Uterus (tissue), 3 donors: ENCODE measurements at regions not wholly inside any gene's neighbourhood (a gene's known extent, or its start where the extent isn't known, plus 50 kb on each side); places are given as distances from the start of the nearest gene placed in this dataset.

Source experiments
- DNase-seq, 2 donors: peaks; one replicate each; pipeline ENCODE4 v3.0.0-alpha.2; 2019 to 2020
- H3K27ac ChIP-seq, 2 donors: fragments of 200-600 bp; sonication (generic); 1 replicate in 1 of 2; 2 replicates in 1 of 2; pipeline ENCODE4 v1.5.1; 2016 to 2018
- H3K27me3 ChIP-seq, 2 donors: fragments of 200-600 bp; sonication (generic); one replicate each; pipeline ENCODE4 v1.5.1; 2018 to 2019; ENCODE audit warnings: control low read depth in 1 of 2
- H3K36me3 ChIP-seq, 2 donors: fragments of 200-600 bp; sonication (generic); one replicate each; pipeline ENCODE4 v1.5.1; 2019; ENCODE audit warnings: control low read depth in 1 of 2
- H3K4me1 ChIP-seq, 2 donors: fragments of 200-600 bp; sonication (generic); one replicate each; pipeline ENCODE4 v1.5.1; 2018 to 2019; ENCODE audit warnings: control low read depth in 1 of 2
- H3K4me3 ChIP-seq, 2 donors: fragments of 200-600 bp; sonication (generic); 1 replicate in 1 of 2; 2 replicates in 1 of 2; pipeline ENCODE4 v1.5.1; 2018 to 2019; ENCODE audit warnings: mild to moderate bottlenecking in 1 of 2
- H3K9me3 ChIP-seq, 2 donors: fragments of 200-600 bp; sonication (generic); one replicate each; pipeline ENCODE4 v1.5.1; 2019; ENCODE audit warnings: control low read depth in 1 of 2
- POLR2A ChIP-seq, 2 donors: fragments of 450-650 bp; IDR thresholded peaks; one replicate each; pipeline ENCODE4 v1.6.1; 2016; ENCODE audit warnings: antibody characterized with exemption in 2 of 2, mild to moderate bottlenecking in 1 of 2, moderate library complexity in 1 of 2
- intact Hi-C: fragments of 100-400 bp; cut with DNase I; formaldehyde crosslinking; loops from one replicate; pipeline ENCODE4 v1.15.1; 2023; ENCODE audit warnings: low total_unique reads
- TF ChIP-seq, protein P1 (sequence below), 4 experiments: fragments of 200-600 bp in 2 of 4; fragments of 450-650 bp in 2 of 4; sonication (generic) in 2 of 4; IDR thresholded peaks; one replicate each; pipeline ENCODE4 v1.5.1; 2016 to 2019; ENCODE audit warnings: antibody characterized with exemption in 4 of 4, mild to moderate bottlenecking in 2 of 4, moderate library complexity in 1 of 4
- donor health status: DM: yes; HTN: yes; CAD: no.

- Histone ChIP-seq H3K36me3 (no peaks in the 10 kb centered on the region), H3K9me3 (no peaks in the 10 kb centered on the region), H3K4me1 (no peaks in the 10 kb centered on the region), H3K4me3 (no peak overlapping the region), H3K27ac (no peak overlapping the region), H3K27me3 (no peaks in the 10 kb centered on the region)
- intact Hi-C loops, result loop anchor here (10.0 kb wide), 1 partner anchor 424 kb away; no protein-coding TSS in a partner anchor
- no peak for TF ChIP-seq POLR2A (IDR thresholded peaks at IDR 0.05)
- TF ChIP-seq, protein P1, sequence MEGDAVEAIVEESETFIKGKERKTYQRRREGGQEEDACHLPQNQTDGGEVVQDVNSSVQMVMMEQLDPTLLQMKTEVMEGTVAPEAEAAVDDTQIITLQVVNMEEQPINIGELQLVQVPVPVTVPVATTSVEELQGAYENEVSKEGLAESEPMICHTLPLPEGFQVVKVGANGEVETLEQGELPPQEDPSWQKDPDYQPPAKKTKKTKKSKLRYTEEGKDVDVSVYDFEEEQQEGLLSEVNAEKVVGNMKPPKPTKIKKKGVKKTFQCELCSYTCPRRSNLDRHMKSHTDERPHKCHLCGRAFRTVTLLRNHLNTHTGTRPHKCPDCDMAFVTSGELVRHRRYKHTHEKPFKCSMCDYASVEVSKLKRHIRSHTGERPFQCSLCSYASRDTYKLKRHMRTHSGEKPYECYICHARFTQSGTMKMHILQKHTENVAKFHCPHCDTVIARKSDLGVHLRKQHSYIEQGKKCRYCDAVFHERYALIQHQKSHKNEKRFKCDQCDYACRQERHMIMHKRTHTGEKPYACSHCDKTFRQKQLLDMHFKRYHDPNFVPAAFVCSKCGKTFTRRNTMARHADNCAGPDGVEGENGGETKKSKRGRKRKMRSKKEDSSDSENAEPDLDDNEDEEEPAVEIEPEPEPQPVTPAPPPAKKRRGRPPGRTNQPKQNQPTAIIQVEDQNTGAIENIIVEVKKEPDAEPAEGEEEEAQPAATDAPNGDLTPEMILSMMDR (IDR thresholded peaks at IDR 0.05), result no peak
- DNase-seq, result no peak
Observed at GRCh38 chr6:34618430-34619182, 62.5 kb upstream of the SPDEF start.

DNA sequence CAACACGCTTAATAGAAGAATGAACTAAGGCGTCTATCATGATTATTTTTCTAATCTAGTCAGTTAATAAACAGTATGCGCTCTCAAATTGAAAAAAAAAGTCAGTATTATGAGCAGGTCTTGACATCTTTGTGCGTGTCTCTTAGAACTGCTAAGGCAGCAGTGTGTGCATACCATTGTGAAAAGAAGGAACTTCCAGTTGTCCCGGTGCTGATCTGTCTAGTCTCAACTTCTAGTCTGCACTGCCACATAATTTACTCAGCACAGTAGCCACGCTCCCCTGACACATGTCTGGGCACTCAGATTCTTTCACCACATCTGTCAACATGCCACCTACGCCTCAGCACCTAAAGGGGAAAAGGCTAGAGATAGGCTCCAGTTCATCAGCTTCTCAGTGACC is 61.1 kb upstream of the SPDEF start:
- H3K4me1 ChIP-seq, result no peaks in the 10 kb centered on the region
- H3K27me3 ChIP-seq, result no peaks in the 10 kb centered on the region
- no peak overlapping the region for H3K27ac ChIP-seq
- no peaks in the 10 kb centered on the region for H3K9me3 ChIP-seq
- intact Hi-C loops, result loop anchor here (10.0 kb wide), 1 partner anchor 422 kb away; no protein-coding TSS in a partner anchor
- H3K36me3 ChIP-seq, result no peaks in the 10 kb centered on the region
- no peak overlapping the region for H3K4me3 ChIP-seq
- no peak for DNase-seq
- no peak for TF ChIP-seq POLR2A (IDR thresholded peaks at IDR 0.05)
- TF ChIP-seq, protein P1 (IDR thresholded peaks at IDR 0.05), result no peak

DNA sequence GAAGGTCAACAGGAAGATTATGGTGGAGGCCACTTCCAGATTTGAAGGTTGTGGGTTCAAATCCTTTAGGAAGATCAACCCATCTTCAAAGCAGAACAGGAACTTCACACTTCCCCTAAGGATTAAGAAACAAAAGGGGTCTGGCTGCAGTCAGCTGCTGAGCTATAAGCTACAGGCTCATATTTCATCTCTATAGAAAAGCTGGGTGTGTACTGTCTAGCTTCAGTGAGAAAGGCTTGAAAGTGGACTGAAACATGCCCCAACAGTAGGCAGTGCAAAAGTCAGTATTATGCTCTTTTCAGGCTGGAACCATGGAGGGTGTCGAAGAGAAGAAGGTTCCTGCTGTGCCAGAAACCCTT is 60.1 kb upstream of the SPDEF start:
- Histone ChIP-seq H3K27me3 (no peaks in the 10 kb centered on the region), H3K9me3 (no peaks in the 10 kb centered on the region), H3K27ac (no peak overlapping the region), H3K4me3 (no peak overlapping the region), H3K4me1 (no peaks in the 10 kb centered on the region), H3K36me3 (no peaks in the 10 kb centered on the region)
- intact Hi-C loops, result loop anchor here (10.0 kb wide), 1 partner anchor 421 kb away; no protein-coding TSS in a partner anchor
- DNase-seq, result no peak
- TF ChIP-seq POLR2A (IDR thresholded peaks at IDR 0.05), result no peak
- TF ChIP-seq, protein P1 (IDR thresholded peaks at IDR 0.05), result no peak

DNA sequence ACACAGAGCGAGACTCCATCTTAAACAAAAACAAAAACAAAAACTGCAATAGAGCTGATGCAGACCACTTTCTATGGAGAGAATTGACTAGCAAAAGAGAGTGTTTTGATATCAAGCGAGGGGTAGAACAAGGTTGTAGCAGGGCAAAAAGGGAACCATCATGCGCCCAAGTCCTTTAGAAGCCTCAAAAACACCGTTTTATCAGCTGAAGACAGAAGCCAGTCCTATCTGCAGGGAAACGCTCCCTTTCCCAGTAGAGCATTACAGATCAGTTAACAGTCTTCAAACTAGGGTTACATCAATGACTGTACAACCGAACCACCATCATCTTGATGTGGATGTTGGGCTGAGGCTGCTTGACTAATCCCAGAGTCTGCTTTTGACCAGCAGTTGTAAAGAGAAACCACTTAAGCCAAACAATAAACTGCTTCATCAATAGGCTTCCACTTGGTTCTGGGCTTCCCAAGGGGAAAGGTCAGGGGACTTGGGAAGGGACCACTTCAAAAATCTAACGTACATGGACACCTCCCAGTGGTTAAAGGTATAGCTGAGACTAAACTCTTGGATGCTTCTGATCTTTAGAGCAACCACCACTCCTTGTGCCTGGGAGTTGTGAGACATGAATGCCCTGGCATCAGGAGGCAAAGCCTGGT is 59.6 kb upstream of the SPDEF start:
- H3K27me3 ChIP-seq, result no peaks in the 10 kb centered on the region
- H3K4me1 ChIP-seq, result no peaks in the 10 kb centered on the region
- H3K9me3 ChIP-seq, result no peaks in the 10 kb centered on the region
- no peak for DNase-seq
- H3K4me3 ChIP-seq, result no peak overlapping the region
- TF ChIP-seq, protein P1 (IDR thresholded peaks at IDR 0.05), result no peak
- no peak for TF ChIP-seq POLR2A (IDR thresholded peaks at IDR 0.05)
- no peaks in the 10 kb centered on the region for H3K36me3 ChIP-seq
- intact Hi-C loops, result loop anchor here (10.0 kb wide), 1 partner anchor 421 kb away; no protein-coding TSS in a partner anchor
- H3K27ac ChIP-seq, result no peak overlapping the region

- Histone ChIP-seq H3K36me3 (no peaks in the 10 kb centered on the region), H3K9me3 (no peaks in the 10 kb centered on the region)
- TF ChIP-seq POLR2A (IDR thresholded peaks at IDR 0.05), result no peak
Observed at GRCh38 chr6:34610819-34611477, 54.8 kb upstream of the SPDEF start.

More at GRCh38 chr6:34610819-34611477, 54.8 kb upstream of the SPDEF start:
- H3K27ac ChIP-seq, result peak overlapping the region; percentile 33 to 70
- intact Hi-C loops, result loop anchor here (10.0 kb wide), 1 partner anchor 416 kb away; no protein-coding TSS in a partner anchor
- H3K27me3 ChIP-seq, result no peaks in the 10 kb centered on the region
- H3K4me1 ChIP-seq, result no peaks in the 10 kb centered on the region
- H3K4me3 ChIP-seq, result no peak overlapping the region
- no peak for DNase-seq
